Amniotic stem cell (primary cell): ENCODE measurements at regions not wholly inside any gene's neighbourhood (a gene's known extent, or its start where the extent isn't known, plus 50 kb on each side); places are given as distances from the start of the nearest gene placed in this dataset.

ENCODE experiments used
- DNase-seq: peaks from one replicate; lab custom pipeline; 2025; lab: John Stamatoyannopoulos, UW

DNA sequence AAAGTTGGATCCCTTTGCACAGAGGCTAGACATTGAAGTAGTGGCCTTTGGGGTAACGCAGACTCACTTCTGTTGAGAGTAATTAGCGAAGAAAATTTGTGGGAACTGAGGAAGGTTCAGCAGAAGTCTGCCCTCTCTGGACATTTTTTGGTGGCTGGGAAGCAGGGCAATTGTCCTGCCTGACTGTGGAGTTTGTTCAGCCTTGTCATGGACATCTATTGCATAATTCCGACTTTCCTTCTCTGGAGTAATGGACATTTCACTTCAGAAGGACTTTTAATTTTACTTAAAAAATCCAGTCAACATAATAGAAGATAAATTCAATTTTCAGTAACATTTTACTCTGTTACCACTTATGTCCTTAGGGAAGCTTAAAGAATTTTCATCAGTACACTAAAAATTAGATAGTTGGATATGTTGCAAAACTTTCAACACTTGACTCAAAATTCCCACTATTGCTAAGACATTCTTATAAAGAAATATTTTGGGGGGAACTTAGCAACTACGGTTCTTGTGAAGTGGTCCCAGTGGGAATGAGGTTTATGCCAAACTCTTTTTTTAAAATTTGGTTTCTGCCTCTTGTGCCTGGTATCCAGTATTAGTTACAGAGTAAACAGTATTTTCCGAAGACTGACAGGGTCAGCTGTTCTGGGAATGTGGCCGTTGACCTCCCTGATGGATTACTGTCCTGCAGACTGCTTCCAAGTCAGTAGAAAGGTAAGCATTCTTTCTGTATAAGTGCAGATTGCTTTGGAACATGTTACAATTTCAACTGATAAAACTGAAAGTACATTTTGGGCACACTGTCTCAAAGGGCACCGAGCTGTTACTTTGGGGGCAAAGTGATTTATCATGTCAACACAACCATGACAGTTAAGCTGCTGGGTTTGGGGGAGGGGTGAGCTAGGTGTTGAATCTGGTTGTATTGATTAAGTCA lies 100.6 kb upstream of the MLIP start:
- no peak for DNase-seq

DNA sequence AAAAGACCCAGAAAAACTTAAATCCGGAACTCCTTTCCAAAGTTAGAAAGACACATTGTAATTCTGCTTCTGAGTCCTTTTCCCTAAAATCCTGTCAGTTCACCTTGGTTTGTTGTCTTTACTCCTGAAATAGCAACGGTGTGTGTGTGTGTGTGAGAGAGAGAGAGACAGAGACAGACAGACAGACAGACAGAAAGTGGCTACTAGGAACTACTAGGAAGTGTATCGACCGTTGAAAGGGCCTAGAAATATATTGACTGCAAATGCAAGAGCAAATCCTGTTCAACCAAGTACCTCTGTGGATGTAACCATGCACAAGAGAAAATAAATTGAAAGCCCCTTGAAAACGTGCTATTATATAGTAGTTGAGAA lies 100.0 kb upstream of the MLIP start:
- no peak for DNase-seq

DNA sequence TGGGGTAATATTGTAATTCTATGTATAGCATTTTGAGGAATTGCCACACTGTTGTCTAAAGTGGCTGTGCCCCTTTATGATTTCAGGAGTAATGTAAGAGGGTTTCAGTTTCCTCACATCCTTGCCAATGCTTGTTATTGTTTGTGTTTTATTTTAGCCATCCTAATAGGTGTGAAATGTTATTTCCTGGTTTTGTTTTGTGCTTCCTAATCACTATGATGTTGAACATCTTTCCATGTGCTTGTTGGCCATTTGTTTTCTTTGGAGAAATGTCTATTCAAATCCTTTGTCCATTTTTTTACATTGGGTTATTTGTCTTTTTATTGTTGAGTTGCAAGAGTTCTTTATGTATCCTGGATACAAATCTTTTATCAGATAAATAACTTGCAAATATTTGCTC lies 97.3 kb upstream of the MLIP start:
- DNase-seq, result no peak

DNA sequence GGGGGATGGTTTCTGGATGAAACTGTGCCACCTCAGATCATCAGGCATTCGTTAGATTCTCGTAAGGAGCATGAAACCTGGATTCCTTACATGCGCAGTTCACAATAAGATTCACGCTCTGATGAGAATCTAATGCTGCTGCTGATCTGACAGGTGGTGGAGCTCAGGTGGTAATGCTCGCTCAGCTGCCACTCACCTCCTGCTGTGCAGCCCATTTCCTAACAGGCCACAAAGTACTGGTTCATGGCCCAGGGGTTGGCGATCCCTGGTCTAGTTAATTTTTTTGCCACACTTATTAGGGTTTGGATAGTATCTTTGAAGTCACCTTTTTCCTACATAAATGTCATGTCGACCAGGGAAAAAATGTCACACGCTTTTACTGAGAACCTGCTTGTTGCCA lies 96.8 kb upstream of the MLIP start:
- DNase-seq, result no peak

DNA sequence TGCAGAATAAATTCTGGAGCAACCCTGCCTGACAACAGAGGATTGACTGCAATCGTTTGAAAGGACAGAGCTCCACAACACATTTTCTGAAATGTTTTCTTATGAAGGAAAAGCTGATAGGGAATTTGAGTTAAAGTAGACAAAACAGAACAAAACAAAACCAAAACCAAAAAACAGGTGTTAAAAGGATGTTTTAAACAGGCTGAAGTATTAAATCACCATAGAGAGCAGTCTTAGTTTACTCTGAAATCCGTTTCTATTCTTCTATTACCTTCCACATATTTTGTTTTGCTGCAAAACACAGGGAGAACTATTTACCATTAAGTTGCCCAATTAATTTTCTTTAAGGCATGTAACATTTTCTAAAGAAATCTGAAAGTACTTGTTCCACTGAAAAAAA lies 93.4 kb upstream of the MLIP start:
- DNase-seq, result no peak

DNA sequence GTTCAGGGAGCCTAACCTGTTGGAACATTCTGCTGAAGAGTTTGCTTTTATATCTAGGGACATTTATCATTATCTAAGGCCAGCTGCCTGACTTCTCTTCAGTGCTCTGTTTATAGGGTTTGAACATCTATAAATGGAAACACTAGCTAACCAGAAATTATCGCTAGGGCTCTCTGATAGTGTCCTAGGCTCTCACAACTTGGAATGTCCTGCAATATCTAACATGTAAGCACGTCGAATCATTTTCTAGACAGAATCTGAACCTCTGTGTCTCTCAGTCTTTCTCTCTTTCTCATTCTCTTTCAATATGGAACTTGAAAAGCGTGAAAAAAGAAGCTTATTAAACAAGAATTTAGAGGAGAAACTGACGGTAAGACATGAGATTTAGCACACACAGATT lies 92.5 kb upstream of the MLIP start:
- no peak for DNase-seq

DNA sequence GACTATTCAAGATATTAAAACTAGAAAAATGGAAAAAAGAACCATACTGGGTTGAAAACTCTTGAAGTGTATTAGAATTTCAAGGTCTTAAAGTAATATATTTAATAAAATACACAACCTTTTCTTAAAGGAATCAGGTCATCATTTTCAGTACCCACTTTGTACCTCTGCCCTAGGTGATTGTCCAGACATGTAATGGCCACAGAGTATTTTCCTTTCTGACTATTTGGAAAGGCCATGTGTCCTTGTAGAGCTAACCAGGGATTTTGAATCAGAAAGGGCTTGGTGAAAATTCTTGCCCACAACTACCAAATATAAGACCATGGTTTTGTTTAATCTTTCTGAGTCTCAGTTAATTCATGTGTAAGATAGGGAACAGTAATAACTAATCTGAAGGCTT lies 91.4 kb upstream of the MLIP start:
- DNase-seq, result no peak

DNA sequence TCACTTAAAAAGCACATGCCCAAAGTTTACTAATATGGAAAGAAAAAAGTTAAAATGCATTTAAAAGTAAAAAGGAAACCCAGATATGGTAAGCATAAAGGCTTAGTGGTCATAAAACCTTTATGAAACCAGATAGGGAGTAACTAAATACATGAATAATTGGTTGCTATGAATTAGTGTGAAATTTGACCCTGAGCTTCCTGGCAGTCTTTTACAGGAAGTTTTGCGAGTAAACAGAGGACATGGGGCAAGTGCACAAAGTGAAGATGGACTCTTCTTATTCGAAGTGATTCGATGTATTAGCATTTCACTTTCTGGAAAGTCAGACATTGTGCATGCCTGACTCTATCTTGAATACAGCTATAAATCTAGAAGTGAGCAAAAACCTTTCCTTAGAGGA lies 90.9 kb upstream of the MLIP start:
- no peak for DNase-seq

DNA sequence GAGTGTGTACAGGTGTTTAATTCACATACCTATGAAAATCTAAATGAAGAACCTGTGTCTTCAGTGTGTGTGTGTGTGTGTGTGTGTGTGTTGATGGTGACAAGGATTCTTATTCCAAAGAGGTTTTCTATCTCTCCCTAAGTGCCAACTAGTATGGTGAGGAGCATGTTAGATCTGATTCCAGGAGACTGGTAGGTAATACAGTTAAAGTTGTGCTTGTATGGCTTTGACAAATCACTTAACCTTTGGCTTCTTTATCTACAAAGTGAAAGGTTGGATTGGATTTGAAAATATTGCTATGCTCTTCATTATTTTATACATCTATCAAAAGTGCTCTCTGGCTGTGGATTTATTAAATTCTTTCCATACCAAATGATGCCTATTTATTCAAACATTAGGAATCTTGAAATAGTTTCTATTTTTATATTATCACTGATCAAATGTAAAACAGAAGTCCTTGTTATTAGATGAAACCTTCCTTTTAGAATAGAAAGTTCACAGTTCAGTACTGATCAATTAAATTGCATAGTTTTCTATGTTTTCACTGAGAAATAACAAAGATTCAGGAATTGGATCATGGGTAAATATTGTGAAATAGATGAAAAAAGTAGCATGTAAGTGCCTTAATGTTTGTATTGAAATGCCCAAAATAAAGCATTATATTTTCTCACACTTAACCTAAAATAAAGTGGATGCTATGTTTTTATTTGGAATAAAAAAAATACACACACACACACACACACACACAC lies 84.4 kb upstream of the MLIP start:
- no peak for DNase-seq

DNA sequence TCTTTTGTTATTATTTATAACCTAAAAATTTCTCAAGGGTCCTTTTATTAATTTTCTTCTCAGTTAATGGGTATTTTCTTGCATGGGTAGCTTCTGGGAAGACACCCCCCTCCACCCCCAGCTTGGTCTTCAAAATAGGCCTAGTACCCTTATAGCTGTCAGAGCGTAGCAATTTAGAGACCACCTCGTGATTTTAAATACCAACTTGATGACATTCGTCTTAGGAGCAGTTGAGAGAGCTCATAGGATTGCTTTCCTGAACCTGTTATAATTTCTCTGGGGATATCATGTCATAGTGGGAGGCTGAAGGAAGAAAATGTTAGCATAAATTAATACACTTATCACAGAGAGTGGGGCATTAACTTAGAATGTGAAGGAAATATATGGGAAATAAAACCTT lies 83.1 kb upstream of the MLIP start:
- DNase-seq, result no peak

DNA sequence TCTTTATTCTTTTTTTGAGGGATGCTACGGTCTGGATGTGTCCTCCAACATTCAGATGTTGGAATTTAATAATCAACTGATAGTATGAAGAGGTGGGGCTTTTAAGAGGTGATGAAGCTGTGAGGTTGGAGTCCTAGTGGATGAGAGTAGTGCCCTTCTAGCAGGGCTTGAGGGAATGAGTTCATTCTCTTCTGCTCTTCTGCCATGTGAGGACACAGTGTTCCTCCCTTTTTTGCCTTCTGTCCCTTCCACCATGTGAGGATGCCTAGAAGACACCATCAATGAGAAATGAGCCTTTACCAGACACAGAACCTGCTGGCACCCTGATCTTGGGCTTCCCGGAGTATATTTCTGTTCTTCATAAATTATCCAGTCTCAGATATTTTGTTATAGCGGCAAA lies 82.1 kb upstream of the MLIP start:
- DNase-seq, result no peak

DNA sequence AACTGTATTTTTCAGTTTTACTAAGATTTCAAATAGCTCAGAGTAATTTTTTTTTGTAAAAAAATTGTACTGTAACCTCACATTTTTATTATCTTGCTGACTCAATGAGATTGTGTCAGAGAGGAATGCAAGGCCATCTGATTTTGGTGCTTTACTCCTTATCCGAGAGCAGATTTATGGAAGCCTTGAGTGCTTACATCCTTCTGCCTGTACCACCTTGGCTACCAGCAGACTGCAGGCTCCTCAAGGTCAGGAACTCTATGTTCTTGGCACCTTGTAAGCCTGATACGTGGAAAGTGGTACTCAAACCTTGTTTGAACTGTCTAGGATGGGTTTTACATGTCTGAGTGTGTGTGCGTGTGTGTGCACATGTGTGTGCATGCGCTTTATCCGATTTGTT lies 80.1 kb upstream of the MLIP start:
- no peak for DNase-seq

DNA sequence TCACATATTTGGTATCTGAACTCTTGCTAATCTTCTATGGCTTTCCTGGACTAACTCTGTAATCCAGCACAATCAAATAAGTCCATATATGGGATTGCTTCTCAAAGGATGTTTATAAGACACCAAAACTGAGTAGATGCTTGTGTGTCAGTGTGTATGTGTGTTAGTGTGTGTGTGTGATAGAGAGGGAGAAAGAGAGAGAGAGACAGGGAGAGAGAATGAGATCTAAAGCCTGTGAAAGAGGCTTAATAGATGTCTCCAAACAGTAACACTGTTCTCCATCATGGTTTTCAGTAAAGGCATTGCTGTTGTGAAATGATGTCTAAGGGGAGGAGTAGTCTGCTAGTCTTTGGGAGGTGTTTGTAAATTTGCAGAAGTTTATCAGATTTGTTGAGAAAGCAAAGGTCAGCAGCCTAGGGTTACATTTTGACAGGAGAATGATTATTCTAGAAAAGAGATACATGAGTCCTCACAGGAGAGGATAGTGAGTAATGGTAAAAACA lies 73.9 kb upstream of the MLIP start:
- no peak for DNase-seq

DNA sequence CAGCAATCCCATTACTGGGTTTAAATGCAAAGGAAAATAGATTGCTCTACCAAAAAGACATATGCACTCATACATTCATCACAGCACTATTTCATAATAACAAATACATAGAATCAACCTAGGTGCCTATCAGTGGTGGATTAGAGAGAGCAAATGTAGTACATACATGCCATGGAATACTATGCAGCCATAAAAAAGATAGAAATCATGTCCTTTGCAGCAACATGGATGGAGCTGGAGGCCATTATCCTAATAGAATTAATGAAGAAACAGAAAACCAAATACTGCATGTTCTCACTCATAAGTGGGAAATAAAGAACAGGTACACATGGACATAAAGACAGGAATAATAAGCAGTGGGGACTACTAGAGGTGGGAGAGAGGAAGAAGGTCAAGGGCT lies 70.7 kb upstream of the MLIP start:
- no peak for DNase-seq

DNA sequence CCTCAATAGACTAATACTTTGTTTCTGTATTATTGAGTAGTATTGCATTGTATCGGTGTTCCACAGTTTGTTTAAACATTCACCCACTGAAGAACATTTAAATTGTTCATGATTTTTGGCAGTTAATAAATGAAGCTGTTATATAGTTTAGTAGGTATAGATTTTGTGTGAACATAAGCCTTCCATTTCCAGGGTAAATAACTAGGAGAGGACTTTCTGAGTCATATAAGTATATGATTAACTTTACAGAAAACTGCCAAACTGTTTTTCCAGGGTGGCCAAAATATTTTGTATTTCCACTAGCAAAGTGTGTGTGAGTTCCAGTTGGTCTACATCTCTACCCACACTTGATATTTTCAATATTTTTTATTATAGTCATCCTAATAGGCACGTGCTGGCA lies 70.0 kb upstream of the MLIP start:
- DNase-seq, result no peak

DNA sequence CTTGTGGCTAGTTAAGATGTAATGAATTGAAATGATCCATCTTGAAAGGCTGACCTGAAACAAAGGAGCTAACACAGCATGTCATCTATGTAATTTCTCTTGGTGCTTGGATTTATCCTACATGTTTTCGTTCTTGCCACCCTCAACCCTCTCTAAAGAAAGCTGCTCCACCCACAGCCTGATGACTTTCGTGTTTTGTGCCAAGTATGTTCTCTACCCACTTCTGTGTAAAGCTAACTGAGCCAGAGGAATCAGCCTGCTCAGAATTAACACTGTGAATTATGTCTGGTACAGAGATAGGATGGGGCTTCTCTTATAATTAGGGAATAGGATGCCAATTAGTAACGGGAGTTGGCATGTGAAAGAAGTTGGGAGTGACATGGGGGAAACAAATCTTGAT lies 67.9 kb upstream of the MLIP start:
- DNase-seq, result no peak

DNA sequence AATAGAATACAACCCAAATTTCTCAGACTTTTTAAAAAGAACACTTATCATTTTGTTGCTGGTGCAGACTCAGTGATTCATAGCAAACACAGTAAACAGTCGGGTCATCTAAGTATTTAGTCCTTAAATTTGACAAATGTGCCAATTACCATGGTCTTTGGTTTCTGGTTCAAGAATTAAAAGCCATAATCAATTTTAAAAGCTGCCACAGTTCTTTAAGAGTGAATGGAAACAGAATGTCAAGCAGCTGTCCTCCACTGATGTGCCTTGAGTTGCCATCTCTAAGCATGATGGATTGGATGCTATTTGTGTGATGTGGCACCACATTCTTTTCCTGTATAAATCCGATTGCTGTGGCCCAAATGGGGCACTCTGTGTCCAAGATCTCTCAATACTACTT lies 67.2 kb upstream of the MLIP start:
- no peak for DNase-seq

DNA sequence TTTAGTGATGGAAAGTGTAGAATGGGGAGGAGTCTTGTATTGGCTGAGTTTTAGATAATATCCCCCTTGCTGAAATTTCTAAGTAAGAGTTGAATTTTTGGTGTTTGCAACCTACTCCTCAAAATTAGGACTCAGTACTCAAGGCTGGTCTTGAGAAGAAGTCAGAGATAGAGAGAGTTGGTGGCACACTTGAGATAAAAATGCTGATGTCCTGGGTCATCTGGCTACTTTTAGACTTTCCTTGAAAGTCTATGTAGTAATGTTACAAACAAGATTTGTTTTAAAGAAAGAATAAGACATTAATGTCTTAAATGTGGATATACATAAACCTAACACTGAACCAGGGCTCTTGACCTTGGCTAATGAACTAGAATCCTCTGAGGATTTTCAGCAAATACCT lies 62.5 kb upstream of the MLIP start:
- no peak for DNase-seq

DNA sequence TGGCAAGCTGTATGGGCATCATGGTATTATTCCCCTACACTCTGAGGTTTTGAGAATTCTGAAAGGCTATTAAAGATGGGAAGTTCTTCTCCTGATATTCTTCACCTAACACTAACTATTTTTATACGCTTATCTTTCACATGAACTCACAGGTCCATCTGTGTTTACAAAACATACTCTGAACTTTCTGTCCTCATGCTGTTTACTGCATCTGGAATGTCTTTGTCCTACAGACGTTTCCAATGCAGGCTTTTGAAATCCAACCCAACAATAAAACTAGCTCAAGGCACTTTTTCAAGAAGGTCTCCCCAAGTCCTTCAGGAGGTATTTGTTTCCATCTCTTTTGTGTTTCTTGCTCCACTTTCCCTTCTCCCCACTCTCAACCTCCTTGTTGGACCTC lies 60.5 kb upstream of the MLIP start:
- no peak for DNase-seq

DNA sequence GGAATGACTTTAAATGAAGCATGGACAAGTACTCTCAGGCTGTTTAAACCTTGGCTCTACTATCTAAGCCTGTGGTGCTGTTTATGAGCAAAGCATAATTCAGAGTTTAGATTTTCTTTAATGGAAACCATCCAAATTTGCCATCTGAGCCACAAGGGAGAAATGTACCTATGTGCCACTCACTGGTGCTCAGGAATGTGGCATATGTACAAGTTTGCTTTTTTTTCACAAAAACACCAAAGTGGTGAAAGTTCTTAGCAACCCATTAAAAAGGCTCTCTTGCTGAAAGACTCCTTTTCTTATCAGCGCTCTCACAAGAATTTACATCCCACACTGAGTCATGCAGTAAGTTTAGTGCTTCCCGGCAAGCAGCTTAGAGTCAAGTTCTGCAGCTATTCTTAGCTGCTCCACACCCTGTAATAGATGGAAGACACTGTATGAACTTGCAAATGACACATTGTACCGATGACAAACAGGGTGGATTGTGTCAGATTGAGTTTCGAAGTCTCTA lies 57.3 kb upstream of the MLIP start:
- peak; percentile 48 for DNase-seq

DNA sequence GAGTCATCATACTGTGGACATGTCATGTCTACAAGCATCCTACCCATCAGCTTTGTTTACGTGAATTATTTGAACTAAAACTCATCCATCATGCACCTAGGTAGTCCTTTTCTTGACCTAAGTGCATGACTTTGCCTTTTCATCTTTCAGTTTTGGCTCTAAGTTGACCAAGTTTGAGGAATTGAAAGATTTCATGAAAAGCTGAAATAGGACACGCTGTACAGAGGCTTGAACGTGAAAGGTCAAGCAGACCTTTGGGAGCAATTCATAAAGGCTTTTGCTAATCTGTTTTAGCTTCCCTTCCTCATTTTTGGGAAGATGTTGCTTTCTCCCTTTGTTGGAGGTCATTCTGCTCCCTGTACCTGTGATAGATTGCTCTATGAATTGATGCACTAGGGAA lies 55.1 kb upstream of the MLIP start:
- no peak for DNase-seq

DNA sequence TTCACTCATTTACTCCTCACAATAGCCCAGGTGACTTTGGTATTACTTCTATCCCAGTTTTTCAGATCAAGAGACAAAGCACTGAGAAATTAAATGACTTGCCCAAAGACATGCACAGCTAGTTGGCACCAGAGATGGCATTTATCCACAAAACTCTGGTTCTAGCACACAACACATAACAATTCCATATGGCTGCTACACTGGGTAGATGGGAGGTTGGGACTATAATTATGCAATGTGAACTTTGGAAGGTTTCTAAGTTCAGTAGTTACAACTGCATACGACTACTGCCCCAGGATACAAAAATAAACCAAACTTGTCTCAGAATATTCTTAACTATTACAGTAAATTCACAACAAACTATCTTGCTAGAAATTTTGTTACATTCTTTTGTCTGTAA lies 54.2 kb upstream of the MLIP start:
- no peak for DNase-seq

DNA sequence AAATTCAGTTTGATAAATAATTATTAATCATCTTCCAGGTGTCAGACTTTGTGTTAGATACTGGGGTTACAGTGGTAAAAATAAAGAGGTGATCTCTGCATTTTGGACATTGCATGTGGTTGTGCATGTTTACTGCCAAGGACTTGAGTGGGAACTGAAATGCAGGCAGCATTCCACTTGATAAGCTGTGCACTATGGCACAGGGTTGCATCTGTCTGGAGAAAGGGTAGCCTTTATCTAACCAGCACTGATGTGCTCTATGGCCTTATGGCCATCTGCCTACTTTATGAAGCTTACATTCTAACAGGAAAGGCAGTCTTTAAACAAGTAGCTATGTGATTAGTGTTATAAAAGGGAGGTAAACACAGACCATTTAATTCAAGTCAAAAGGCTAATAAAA lies 53.0 kb upstream of the MLIP start:
- DNase-seq, result no peak
